ENCODE measurements at regions not wholly inside any gene's neighbourhood (a gene's known extent, or its start where the extent isn't known, plus 50 kb on each side); places are given as distances from the start of the nearest gene placed in this dataset.

GRCh38 chr13:109669956-109670355, 116.4 kb downstream of the IRS2 start:
- no peak for DNase-seq (ENCODE audit: low read depth)

DNA sequence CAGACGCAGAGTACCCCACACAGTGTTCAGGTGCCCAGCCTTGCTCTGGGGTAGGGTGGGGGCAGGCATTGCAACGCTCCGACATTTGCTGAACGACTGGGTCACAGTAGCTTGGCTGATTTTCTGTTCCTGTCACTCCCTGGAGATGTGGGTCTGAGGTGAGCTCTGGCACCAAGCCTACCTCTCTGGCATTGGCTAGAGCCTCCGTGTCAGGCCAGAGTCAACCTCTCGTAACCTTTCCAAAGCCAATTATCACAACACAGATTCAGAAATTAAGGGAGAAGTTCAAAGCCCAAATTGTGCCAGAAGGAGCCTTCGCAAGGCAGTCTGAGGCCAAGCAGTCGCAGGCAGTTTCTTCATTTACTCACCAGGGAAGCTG, 117.2 kb downstream of the IRS2 start:
- no peak for DNase-seq (ENCODE audit: low read depth)

- no peak for DNase-seq (ENCODE audit: low read depth)
These were observed 117.8 kb downstream of the IRS2 start for GRCh38 chr13:109668433-109669233.

- no peak for DNase-seq (ENCODE audit: low read depth)
These were observed 118.5 kb downstream of the IRS2 start for GRCh38 chr13:109667807-109668291.

DNA sequence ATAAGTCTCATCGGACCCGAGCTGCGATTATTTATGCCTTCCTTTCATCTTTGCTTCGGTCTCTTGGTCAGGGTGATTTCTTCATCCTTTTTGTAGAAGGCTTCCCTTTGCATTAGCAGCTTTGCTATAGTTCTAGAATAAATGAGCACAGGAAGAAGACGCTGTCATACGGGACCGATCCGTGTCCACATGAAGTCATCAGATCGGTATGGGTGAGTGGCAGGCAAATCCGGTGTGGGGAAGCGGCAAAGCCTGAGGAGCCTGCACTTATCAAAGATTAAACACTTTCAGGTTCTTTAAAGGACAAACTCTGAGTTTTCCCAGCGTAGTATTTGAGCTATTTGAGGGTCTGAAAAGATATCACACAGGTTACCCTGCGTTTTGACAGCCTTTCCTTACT, 119.3 kb downstream of the IRS2 start:
- DNase-seq (ENCODE audit: low read depth), result no peak

DNA sequence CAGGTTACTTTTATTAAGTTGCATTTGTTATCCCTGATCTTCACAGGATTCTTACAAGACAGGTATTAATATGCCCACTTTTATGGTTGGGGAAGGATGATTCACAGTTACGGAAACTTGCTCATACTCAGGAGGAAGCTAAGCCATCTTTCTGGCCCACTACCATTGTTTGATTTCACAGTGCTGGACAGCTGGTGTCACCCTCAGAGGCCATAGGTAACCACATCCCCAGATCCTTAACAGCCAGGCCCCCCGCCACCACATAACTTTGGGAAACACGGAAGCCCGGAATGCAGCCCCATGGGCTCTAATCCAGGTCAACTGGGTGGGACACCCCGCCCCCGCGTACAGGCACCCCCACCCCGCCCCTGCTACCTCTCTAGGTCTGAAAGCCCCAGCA, 119.7 kb downstream of the IRS2 start:
- no peak for DNase-seq (ENCODE audit: low read depth)

DNA sequence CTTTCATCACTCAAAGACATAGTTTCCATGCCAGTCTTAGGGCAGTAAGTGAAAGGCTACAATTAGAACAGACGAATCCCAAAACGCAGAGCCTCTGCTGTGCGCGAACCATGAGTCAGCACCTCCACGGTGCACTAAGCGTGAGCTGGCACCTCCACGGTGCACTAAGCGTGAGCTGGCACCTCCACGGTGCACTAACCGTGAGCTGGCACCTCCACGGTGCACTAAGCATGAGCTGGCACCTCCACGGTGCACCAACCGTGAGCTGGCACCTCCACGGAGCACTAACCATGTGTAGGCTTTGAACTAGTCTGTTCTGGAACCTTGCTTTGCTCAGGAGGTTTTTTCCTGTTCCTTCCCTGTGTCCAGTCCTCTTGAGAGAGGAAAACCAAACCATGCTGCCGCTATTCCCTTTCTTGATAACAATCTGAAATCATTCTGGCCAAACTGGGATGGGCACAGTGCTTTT, 120.6 kb downstream of the IRS2 start:
- no peak for DNase-seq (ENCODE audit: low read depth)

DNA sequence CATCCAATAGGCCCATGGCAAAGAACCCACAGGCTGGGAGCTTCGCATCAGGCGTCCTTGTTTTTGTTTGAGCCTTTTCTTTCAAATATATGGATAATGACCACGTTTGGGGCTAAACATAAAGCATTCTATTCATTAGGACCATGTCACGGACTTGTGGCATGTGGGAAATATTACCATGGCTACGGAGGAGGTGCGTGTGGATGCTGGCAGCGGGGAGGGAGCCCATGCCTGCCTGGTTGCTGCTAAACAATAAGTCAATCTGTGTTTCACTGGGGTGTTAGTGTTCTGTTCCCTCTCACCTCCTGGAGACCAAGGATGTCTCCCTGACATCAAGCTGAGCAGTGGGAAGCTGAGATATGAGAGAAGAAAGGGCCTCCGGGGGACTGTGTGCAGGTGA, 121.1 kb downstream of the IRS2 start:
- no peak for DNase-seq (ENCODE audit: low read depth)

GRCh38 chr13:109657395-109657794, 129.0 kb downstream of the IRS2 start:
- no peak for DNase-seq (ENCODE audit: low read depth)

DNA sequence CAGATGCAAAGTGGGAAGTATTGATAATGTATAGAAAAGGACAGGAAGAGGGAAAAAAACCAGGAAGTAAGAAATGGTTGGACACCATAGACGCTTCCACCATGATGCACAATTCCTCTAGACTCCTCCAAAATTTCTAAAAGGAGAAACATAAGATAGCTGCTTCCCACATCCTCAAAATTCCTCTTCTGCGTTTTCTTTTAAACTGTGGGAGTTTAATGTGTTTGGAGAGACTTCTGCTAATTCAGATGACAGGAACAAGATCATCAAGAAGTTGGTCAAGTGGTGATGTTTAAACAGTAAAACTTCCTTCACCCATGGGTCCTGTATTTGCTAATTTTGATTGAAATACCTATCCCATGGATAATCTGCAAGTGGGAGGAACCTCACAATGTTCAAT, 130.2 kb downstream of the IRS2 start:
- DNase-seq (ENCODE audit: low read depth), result no peak

- no peak for DNase-seq (ENCODE audit: low read depth)
These were observed 130.8 kb downstream of the IRS2 start for GRCh38 chr13:109655611-109656010.

- no peak for DNase-seq (ENCODE audit: low read depth)
These were observed 131.2 kb downstream of the IRS2 start for GRCh38 chr13:109655206-109655600.

DNA sequence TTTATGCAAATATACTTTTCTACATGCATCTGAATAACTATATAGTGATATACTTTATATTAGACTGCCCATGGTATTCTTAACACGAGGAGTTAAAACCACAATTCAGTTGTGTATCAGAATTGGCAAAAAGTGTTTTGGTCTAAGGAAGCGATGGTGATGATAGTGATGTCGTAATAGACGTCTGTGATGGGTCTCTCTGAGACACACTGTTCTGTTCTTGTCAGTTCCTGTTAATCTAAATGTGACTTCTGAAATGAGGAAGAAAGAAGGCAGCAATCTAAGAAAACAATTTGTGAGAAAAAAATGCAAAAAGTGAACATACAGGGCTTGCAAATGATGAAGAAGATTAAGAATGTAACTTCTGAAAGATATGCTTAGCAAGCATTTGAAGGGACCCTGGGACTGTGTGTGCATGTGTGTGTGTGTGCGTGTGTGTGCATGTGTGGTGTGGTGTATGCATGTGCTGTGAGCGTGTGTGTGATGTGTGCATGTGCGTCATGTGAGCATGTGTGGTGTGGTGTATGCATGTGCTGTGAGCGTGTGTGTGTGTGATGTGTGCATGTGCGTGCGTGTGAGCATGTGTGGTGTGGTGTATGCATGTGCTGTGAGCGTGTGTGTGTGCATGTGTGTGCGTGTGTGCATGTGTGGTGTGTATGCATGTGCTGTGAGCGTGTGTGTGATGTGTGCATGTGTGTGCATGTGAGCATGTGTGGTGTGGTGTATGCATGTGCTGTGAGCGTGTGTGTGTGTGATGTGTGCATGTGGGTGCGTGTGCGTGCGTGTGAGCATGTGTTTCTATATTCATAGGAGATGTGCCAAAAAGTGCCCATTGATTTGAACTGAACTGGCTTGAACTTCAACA, 131.8 kb downstream of the IRS2 start:
- no peak for DNase-seq (ENCODE audit: low read depth)

DNA sequence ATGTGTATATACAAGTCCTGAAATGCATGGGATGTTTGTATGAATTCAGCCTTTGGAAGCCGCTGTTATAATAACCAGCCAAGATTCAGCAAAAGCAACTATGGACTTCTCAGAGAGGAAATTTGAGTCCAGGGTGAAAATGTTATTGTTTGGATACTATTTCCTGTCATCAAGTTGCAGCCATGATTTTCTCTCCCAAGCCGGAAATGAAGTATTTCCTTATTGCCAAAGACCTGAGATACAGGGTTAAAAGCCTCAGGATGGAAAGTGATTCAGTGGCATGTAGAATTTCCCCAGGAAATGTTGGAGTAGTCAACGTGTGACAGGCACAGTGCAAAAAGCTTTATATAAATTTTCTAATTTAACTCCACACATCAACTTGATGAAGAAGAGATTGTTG, 133.9 kb downstream of the IRS2 start:
- no peak for DNase-seq (ENCODE audit: low read depth)

- DNase-seq (ENCODE audit: low read depth), result no peak
These were observed 134.5 kb downstream of the IRS2 start for GRCh38 chr13:109651854-109652253.

DNA sequence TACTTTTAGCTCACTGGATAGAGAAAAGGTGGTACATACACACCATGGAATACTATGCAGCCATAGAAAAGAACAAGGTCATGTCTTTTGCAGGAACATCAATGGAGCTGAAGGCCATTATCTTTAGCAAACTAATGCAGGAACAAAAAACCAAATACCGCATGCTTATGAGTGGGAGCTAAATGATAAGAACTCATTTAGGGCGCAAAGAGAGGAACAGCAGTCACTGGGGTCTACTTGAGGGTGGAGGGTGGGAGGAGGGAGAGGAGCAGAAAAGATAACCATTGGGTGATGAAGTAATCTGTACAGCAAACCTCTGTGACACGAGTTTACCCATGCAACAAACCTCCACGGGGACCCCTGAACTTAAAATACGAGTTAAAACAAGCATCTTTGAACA, 135.1 kb downstream of the IRS2 start:
- no peak for DNase-seq (ENCODE audit: low read depth)

- no peak for DNase-seq (ENCODE audit: low read depth)
These were observed 135.5 kb downstream of the IRS2 start for GRCh38 chr13:109650861-109651260.

DNA sequence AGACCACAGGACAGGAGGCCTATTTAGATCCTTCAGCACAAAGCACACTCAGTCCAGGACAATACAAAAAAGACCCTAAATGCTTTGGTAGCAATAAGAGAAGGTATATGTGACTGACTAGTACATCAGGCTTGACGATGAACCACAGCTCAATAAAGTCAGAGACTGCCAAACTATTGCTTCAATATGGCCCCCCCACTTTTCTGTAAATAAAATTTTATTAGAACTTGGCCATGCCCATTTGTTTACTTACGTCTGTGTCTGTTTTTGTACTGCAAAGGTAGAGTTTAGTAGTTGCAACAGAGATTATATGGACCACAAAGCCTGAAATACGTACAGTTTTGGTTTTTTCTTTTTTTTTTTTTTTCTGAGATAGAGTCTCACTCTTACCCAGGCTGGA, 136.7 kb downstream of the IRS2 start:
- DNase-seq (ENCODE audit: low read depth), result no peak

DNA sequence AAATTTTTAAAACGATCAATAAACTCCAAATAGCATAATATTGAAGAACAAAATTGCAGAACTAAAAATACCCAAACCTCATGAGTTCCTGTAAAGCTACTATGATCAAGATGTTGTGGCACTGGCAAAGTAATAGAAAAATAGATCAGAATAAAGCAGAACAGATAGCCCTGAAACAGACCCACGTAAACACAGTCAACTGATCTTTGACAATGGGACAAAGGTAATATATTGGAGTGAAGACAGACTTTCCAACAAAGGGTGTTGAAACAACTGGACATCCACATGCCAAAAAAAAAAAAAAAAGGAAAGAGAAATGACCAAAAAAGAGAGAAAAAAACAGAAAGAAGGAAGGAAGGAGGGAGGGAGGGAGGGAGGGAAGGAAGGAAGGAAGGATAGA, 138.7 kb downstream of the IRS2 start:
- DNase-seq (ENCODE audit: low read depth), result no peak

GRCh38 chr13:109647053-109647452, 139.3 kb downstream of the IRS2 start:
- DNase-seq (ENCODE audit: low read depth), result no peak

DNA sequence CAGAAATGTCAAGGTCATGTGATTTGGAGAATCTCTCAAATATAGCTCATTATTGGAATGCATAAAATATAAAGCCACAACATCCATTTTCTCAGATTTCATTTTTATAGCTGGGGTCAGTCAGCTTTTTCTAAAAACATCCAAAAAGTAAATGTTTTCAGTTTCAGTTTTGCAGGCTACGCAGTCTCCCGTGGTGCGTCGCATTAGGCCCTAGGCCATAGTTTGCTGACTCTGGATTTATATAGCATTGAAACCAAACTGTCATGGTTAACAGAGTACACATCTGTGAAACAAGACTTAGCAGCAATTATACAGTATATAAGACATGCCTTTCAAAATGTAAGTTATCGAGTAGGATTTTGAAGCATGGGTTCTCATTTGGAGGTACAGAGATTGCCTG, 140.0 kb downstream of the IRS2 start:
- DNase-seq (ENCODE audit: low read depth), result no peak

- no peak for DNase-seq (ENCODE audit: low read depth)
These were observed 140.6 kb downstream of the IRS2 start for GRCh38 chr13:109645831-109646230.

GRCh38 chr13:109644956-109645355, 141.4 kb downstream of the IRS2 start:
- DNase-seq (ENCODE audit: low read depth), result no peak
